ENCODE measurements at regions not wholly inside any gene's neighbourhood (a gene's known extent, or its start where the extent isn't known, plus 50 kb on each side); places are given as distances from the start of the nearest gene placed in this dataset.

GRCh38 chr1:29967261-29967660, 730.9 kb downstream of the PTPRU start:
- Histone ChIP-seq H3K4me3 (ENCODE audit: low read depth, low read length) (no peak overlapping the region), H3K36me3 (ENCODE audit: control insufficient read depth, insufficient read depth, low read length) (no peaks in the 10 kb centered on the region), H3K27me3 (ENCODE audit: control insufficient read depth, insufficient read depth, low read length) (no peaks in the 10 kb centered on the region)
- DNase-seq (ENCODE audit: low read depth), result no peak
- TF ChIP-seq CTCF (IDR thresholded peaks at IDR 0.05; ENCODE audit: insufficient read depth, low read length, poor library complexity, severe bottlenecking), result no peak

- Histone ChIP-seq H3K27me3 (ENCODE audit: control insufficient read depth, insufficient read depth, low read length) (no peaks in the 10 kb centered on the region), H3K36me3 (ENCODE audit: control insufficient read depth, insufficient read depth, low read length) (no peaks in the 10 kb centered on the region), H3K4me3 (ENCODE audit: low read depth, low read length) (no peak overlapping the region)
- TF ChIP-seq CTCF (IDR thresholded peaks at IDR 0.05; ENCODE audit: insufficient read depth, low read length, poor library complexity, severe bottlenecking), result no peak
- no peak for DNase-seq (ENCODE audit: low read depth)
Observed at GRCh38 chr1:29966526-29967045, 730.3 kb downstream of the PTPRU start.

GRCh38 chr1:29964718-29965533, 728.6 kb downstream of the PTPRU start:
- no peak for TF ChIP-seq CTCF (IDR thresholded peaks at IDR 0.05; ENCODE audit: insufficient read depth, low read length, poor library complexity, severe bottlenecking)
- no peaks in the 10 kb centered on the region for H3K27me3 ChIP-seq (ENCODE audit: control insufficient read depth, insufficient read depth, low read length)
- H3K36me3 ChIP-seq (ENCODE audit: control insufficient read depth, insufficient read depth, low read length), result no peaks in the 10 kb centered on the region
- no peak for DNase-seq (ENCODE audit: low read depth)
- H3K4me3 ChIP-seq (ENCODE audit: low read depth, low read length), result no peak overlapping the region

- Histone ChIP-seq H3K36me3 (ENCODE audit: control insufficient read depth, insufficient read depth, low read length) (no peaks in the 10 kb centered on the region), H3K27me3 (ENCODE audit: control insufficient read depth, insufficient read depth, low read length) (no peaks in the 10 kb centered on the region), H3K4me3 (ENCODE audit: low read depth, low read length) (no peak overlapping the region)
- DNase-seq (ENCODE audit: low read depth), result no peak
- no peak for TF ChIP-seq CTCF (IDR thresholded peaks at IDR 0.05; ENCODE audit: insufficient read depth, low read length, poor library complexity, severe bottlenecking)
Observed at GRCh38 chr1:29963946-29964345, 727.6 kb downstream of the PTPRU start.

GRCh38 chr1:29962831-29963247, 726.5 kb downstream of the PTPRU start:
- TF ChIP-seq CTCF (IDR thresholded peaks at IDR 0.05; ENCODE audit: insufficient read depth, low read length, poor library complexity, severe bottlenecking), result no peak
- Histone ChIP-seq H3K36me3 (ENCODE audit: control insufficient read depth, insufficient read depth, low read length) (no peaks in the 10 kb centered on the region), H3K4me3 (ENCODE audit: low read depth, low read length) (no peak overlapping the region), H3K27me3 (ENCODE audit: control insufficient read depth, insufficient read depth, low read length) (no peaks in the 10 kb centered on the region)
- no peak for DNase-seq (ENCODE audit: low read depth)

- TF ChIP-seq CTCF (IDR thresholded peaks at IDR 0.05; ENCODE audit: insufficient read depth, low read length, poor library complexity, severe bottlenecking), result no peak
- no peak for DNase-seq (ENCODE audit: low read depth)
Observed at GRCh38 chr1:29962336-29962735, 726.0 kb downstream of the PTPRU start.

More at GRCh38 chr1:29962336-29962735, 726.0 kb downstream of the PTPRU start:
- no peaks in the 10 kb centered on the region for H3K27me3 ChIP-seq (ENCODE audit: control insufficient read depth, insufficient read depth, low read length)
- H3K4me3 ChIP-seq (ENCODE audit: low read depth, low read length), result no peak overlapping the region
- H3K36me3 ChIP-seq (ENCODE audit: control insufficient read depth, insufficient read depth, low read length), result no peaks in the 10 kb centered on the region

Measured in kidney epithelial cell (primary cell).